Esophagus squamous epithelium (tissue), 5 donors: ENCODE measurements at regions not wholly inside any gene's neighbourhood (a gene's known extent, or its start where the extent isn't known, plus 50 kb on each side); places are given as distances from the start of the nearest gene placed in this dataset.

Source experiments
- DNase-seq: peaks from one replicate; lab custom pipeline; 2025; lab: John Stamatoyannopoulos, UW
- H3K27ac ChIP-seq, 4 donors: fragments of 200-600 bp; sonication (generic); one replicate each; pipeline ENCODE4 v1.5.1; 2016 to 2019; ENCODE audit warnings: mild to moderate bottlenecking in 1 of 4
- H3K27me3 ChIP-seq, 4 donors: fragments of 200-600 bp; sonication (generic); 1 replicate in 3 of 4; 2 replicates in 1 of 4; pipeline versions ENCODE4 v1.5.1 to v1.6.0; 2017 to 2021; ENCODE audit warnings: antibody characterized with exemption in 1 of 4
- H3K36me3 ChIP-seq, 3 donors: fragments of 200-600 bp; sonication (generic); one replicate each; pipeline ENCODE4 v1.5.1; 2016 to 2019
- H3K4me1 ChIP-seq, 3 donors: fragments of 200-600 bp; sonication (generic); one replicate each; pipeline ENCODE4 v1.5.1; 2017 to 2019
- H3K4me3 ChIP-seq, 4 donors: fragments of 200-600 bp; sonication (generic); 1 replicate in 3 of 4; 2 replicates in 1 of 4; pipeline ENCODE4 v1.5.1; 2016 to 2019; ENCODE audit warnings: mild to moderate bottlenecking in 2 of 4, moderate library complexity in 1 of 4
- H3K9me3 ChIP-seq, 3 donors: fragments of 200-600 bp; sonication (generic); one replicate each; pipeline ENCODE4 v1.5.1; 2016 to 2019
- CTCF ChIP-seq, 6 experiments: fragments of 450-650 bp in 4 of 6; fragments of 200-600 bp in 2 of 6; sonication (generic) in 2 of 6; IDR thresholded peaks; one replicate each; pipeline ENCODE4 v1.5.1; 2016 to 2019; ENCODE audit warnings: antibody characterized with exemption in 6 of 6, mild to moderate bottlenecking in 4 of 6, moderate library complexity in 4 of 6
- POLR2A ChIP-seq, 4 donors: fragments of 450-650 bp; IDR thresholded peaks; one replicate each; pipeline ENCODE4 v1.6.1; 2017; ENCODE audit warnings: antibody characterized with exemption in 4 of 4, mild to moderate bottlenecking in 4 of 4, moderate library complexity in 3 of 4
- WGBS, 2 donors: methylation state at CpG; one replicate each; pipeline ENCODE4 v1.1.5; 2018; 5-methylcytosine and 5-hydroxymethylcytosine counted together
- intact Hi-C: fragments of 100-400 bp; cut with DNase I; formaldehyde crosslinking; loops from one replicate; pipeline ENCODE4 v1.15.0; 2022
- donor health status: DM: yes; HTN: yes; CAD: no.

GRCh38 chr6:21348504-21349195, 244.9 kb upstream of the SOX4 start:
- Histone ChIP-seq H3K36me3 (no peaks in the 10 kb centered on the region), H3K27me3 (no peaks in the 10 kb centered on the region), H3K9me3 (no peaks in the 10 kb centered on the region), H3K4me1 (no peaks in the 10 kb centered on the region), H3K4me3 (no peak overlapping the region), H3K27ac (no peak overlapping the region)
- TF ChIP-seq CTCF (IDR thresholded peaks at IDR 0.05) (no peak), POLR2A (IDR thresholded peaks at IDR 0.05) (no peak)
- intact Hi-C loops, result no loop called here
- 57 to 64% methylated on average over 2 to 4 of the region's 7 CpGs for WGBS, 2 donors
- no peak for DNase-seq

GRCh38 chr6:21349834-21350233, 243.7 kb upstream of the SOX4 start:
- Histone ChIP-seq H3K4me3 (no peak overlapping the region), H3K9me3 (no peaks in the 10 kb centered on the region), H3K27ac (no peak overlapping the region), H3K4me1 (no peaks in the 10 kb centered on the region), H3K36me3 (no peaks in the 10 kb centered on the region), H3K27me3 (no peaks in the 10 kb centered on the region)
- no peak for DNase-seq
- intact Hi-C loops, result no loop called here
- WGBS, 2 donors, result 62 to 83% methylated on average over 1 to 3 of the region's 3 CpGs
- no peak for TF ChIP-seq POLR2A (IDR thresholded peaks at IDR 0.05)
- TF ChIP-seq CTCF (IDR thresholded peaks at IDR 0.05), result no peak

GRCh38 chr6:21350926-21351325, 242.6 kb upstream of the SOX4 start:
- Histone ChIP-seq H3K27ac (no peak overlapping the region), H3K4me3 (no peak overlapping the region), H3K36me3 (no peaks in the 10 kb centered on the region), H3K27me3 (no peaks in the 10 kb centered on the region), H3K4me1 (no peaks in the 10 kb centered on the region), H3K9me3 (no peaks in the 10 kb centered on the region)
- no peak for TF ChIP-seq CTCF (IDR thresholded peaks at IDR 0.05)
- no peak for TF ChIP-seq POLR2A (IDR thresholded peaks at IDR 0.05)
- no peak for DNase-seq
- intact Hi-C loops, result no loop called here
- WGBS, 2 donors, result 77 to 78% methylated on average over 5 of the region's 5 CpGs

GRCh38 chr6:21352131-21352530, 241.4 kb upstream of the SOX4 start:
- no peak for DNase-seq
- Histone ChIP-seq H3K27me3 (no peaks in the 10 kb centered on the region), H3K9me3 (no peaks in the 10 kb centered on the region), H3K4me3 (no peak overlapping the region), H3K36me3 (no peaks in the 10 kb centered on the region), H3K4me1 (no peaks in the 10 kb centered on the region), H3K27ac (no peak overlapping the region)
- no peak for TF ChIP-seq POLR2A (IDR thresholded peaks at IDR 0.05)
- TF ChIP-seq CTCF (IDR thresholded peaks at IDR 0.05), result no peak
- intact Hi-C loops, result no loop called here
- WGBS, 2 donors, result 86 to 95% methylated on average over 2 of the region's 2 CpGs

GRCh38 chr6:21354805-21355238, 238.7 kb upstream of the SOX4 start:
- Histone ChIP-seq H3K27ac (no peak overlapping the region), H3K4me1 (no peaks in the 10 kb centered on the region), H3K4me3 (no peak overlapping the region), H3K27me3 (no peaks in the 10 kb centered on the region), H3K9me3 (no peaks in the 10 kb centered on the region), H3K36me3 (no peaks in the 10 kb centered on the region)
- DNase-seq, result no peak
- no peak for TF ChIP-seq POLR2A (IDR thresholded peaks at IDR 0.05)
- no peak for TF ChIP-seq CTCF (IDR thresholded peaks at IDR 0.05)
- 47 to 54% methylated on average over 3 of the region's 3 CpGs for WGBS, 2 donors
- intact Hi-C loops, result no loop called here
